HepG2 (cell line): ENCODE measurements at regions not wholly inside any gene's neighbourhood (a gene's known extent, or its start where the extent isn't known, plus 50 kb on each side); places are given as distances from the start of the nearest gene placed in this dataset.

Source experiments
- ATAC-seq: fragments of 200-7000 bp; cut with Tn5 transposase; 3 replicates; pipeline ENCODE4 v1.9.1; 2020; ENCODE audit warnings: mild to moderate bottlenecking, moderate library complexity
- BruUV-seq: library from RNA; stranded (reverse); fragments of 400-500 nt; replicated peaks from 2 replicates; lab custom pipeline; 2021; lab: Mats Ljungman, UMichigan
- CTCF ChIA-PET: fragments of 300-600 bp; formaldehyde crosslinking; extraction: SDS; loops from one replicate; lab custom pipeline; 2021; ENCODE audit warnings: low total read pairs, inconsistent platforms, low intra/inter-chr PET ratio; lab: Yijun Ruan, JAX
- POLR2A ChIA-PET: fragments of 350-600 bp; sonication (Branson Sonifier 250); formaldehyde crosslinking; loops from one replicate; lab custom pipeline; 2020; ENCODE audit warnings: antibody characterized with exemption, inconsistent platforms; lab: Yijun Ruan, JAX
- DNase-seq: peaks from one replicate; pipeline ENCODE4 v3.0.0-alpha.2; 2015; ENCODE audit warnings: low spot score
- FAIRE-seq: peaks from 3 replicates; lab custom pipeline; 2011; peaks lifted over from hg19 to GRCh38; lab: Jason Lieb, UNC
- H2AFZ ChIP-seq: one replicate; pipeline ENCODE4 v1.6.1; 2011; ENCODE audit warnings: low read length, inconsistent platforms
- H3K27ac ChIP-seq: fragments of 300-600 bp; 3 replicates; pipeline ENCODE4 v1.8.0; 2011; ENCODE audit warnings: mixed run types, mild to moderate bottlenecking, mixed read lengths, low read length, inconsistent platforms; ENCODE audit not compliant: insufficient read depth; ENCODE audit errors: extremely low read length
- H3K27me3 ChIP-seq, 2 experiments: fragments of 200-600 bp in 1 of 2; 2 replicates in 1 of 2; 3 replicates in 1 of 2; pipeline versions ENCODE4 v1.6.0 to v1.8.0; 2011; ENCODE audit warnings: low read length in 2 of 2, mild to moderate bottlenecking in 2 of 2, moderate library complexity in 2 of 2, inconsistent platforms in 1 of 2; ENCODE audit not compliant: insufficient read depth in 2 of 2, control insufficient read depth in 1 of 2
- H3K36me3 ChIP-seq, 2 experiments: fragments of 200-600 bp in 1 of 2; replicated peaks in 1 of 2; 2 replicates in 1 of 2; 3 replicates in 1 of 2; pipeline versions ENCODE4 v1.5.1 to v1.8.0; 2011; ENCODE audit warnings: low read length in 2 of 2, inconsistent platforms in 1 of 2; ENCODE audit not compliant: insufficient read depth in 2 of 2, control insufficient read depth in 1 of 2
- H3K4me1 ChIP-seq: 2 replicates; pipeline ENCODE4 v1.5.1; 2012; ENCODE audit warnings: low read length, inconsistent platforms; ENCODE audit not compliant: insufficient read depth
- H3K4me2 ChIP-seq: 2 replicates; pipeline ENCODE4 v1.6.0; 2011; ENCODE audit warnings: low read depth, low read length, inconsistent platforms
- H3K4me3 ChIP-seq, 3 experiments: fragments of 200-600 bp in 1 of 3; sonication (generic), shearing (Covaris generic) in 1 of 3; replicated peaks in 1 of 3; 2 replicates each; pipeline ENCODE4 v1.5.1; 2011 to 2016; ENCODE audit warnings: low read length in 3 of 3, inconsistent platforms in 2 of 3, low read depth in 2 of 3, mild to moderate bottlenecking in 2 of 3, control low read depth in 1 of 3, mixed read lengths in 1 of 3; ENCODE audit not compliant: insufficient read depth in 1 of 3
- H3K79me2 ChIP-seq: one replicate; pipeline ENCODE4 v1.6.1; 2011; ENCODE audit warnings: low read length, inconsistent platforms; ENCODE audit not compliant: insufficient read depth
- H3K9ac ChIP-seq: 2 replicates; pipeline ENCODE4 v1.6.0; 2011; ENCODE audit warnings: mild to moderate bottlenecking, low read depth, low read length, inconsistent platforms; ENCODE audit not compliant: insufficient read depth
- H3K9me3 ChIP-seq: 2 replicates; pipeline ENCODE4 v1.5.1; 2012; ENCODE audit warnings: mild to moderate bottlenecking, low read length
- H4K20me1 ChIP-seq: 2 replicates; pipeline ENCODE4 v1.6.0; 2011; ENCODE audit warnings: inconsistent platforms, mild to moderate bottlenecking, low read length, moderate library complexity; ENCODE audit not compliant: insufficient read depth
- BORCS8-MEF2B ChIP-seq: sonication (generic); formaldehyde crosslinking; IDR thresholded peaks from 2 replicates; pipeline ENCODE4 v1.8.0; 2022; ENCODE audit warnings: mild to moderate bottlenecking, missing genetic modification reagents
- BRF2 ChIP-seq: sonication (generic); formaldehyde crosslinking; IDR thresholded peaks from 2 replicates; pipeline ENCODE4 v1.8.1; 2022; ENCODE audit warnings: mild to moderate bottlenecking, missing genetic modification reagents
- GTF3A ChIP-seq: sonication (generic); formaldehyde crosslinking; conservative IDR thresholded peaks from 2 replicates; pipeline ENCODE4 v1.4.0; 2020; ENCODE audit warnings: mild to moderate bottlenecking, missing genetic modification reagents
- ISX ChIP-seq: sonication (generic); formaldehyde crosslinking; conservative IDR thresholded peaks from 2 replicates; pipeline ENCODE4 v1.5.0; 2020; ENCODE audit warnings: missing genetic modification reagents
- MIER3 ChIP-seq: IDR thresholded peaks from 2 replicates; pipeline ENCODE4 v1.6.1; 2016; ENCODE audit warnings: missing compliant biosample characterization, borderline replicate concordance
- MLXIP ChIP-seq: sonication (generic); formaldehyde crosslinking; IDR thresholded peaks from 2 replicates; pipeline ENCODE4 v1.9.0; 2021; ENCODE audit warnings: missing genetic modification reagents, borderline replicate concordance
- REXO4 ChIP-seq: sonication (generic); formaldehyde crosslinking; IDR thresholded peaks from 2 replicates; pipeline ENCODE4 v1.8.0; 2022; ENCODE audit warnings: missing genetic modification reagents, mild to moderate bottlenecking, borderline replicate concordance
- TCF7L2 ChIP-seq: IDR thresholded peaks from 2 replicates; pipeline ENCODE4 v1.6.1; 2011; ENCODE audit warnings: mild to moderate bottlenecking, low read depth, low read length, moderate library complexity
- XRCC5 ChIP-seq: fragments of 200-400 bp; formaldehyde crosslinking; optimal IDR thresholded peaks from 2 replicates; pipeline ENCODE3; 2017; ENCODE audit warnings: mild to moderate bottlenecking, low read length
- ZNF205 ChIP-seq: IDR thresholded peaks from 2 replicates; pipeline ENCODE4 v1.6.1; 2018; ENCODE audit warnings: missing biosample characterization, missing genetic modification reagents
- ZNF563 ChIP-seq: sonication (generic); formaldehyde crosslinking; IDR thresholded peaks from 2 replicates; pipeline ENCODE4 v1.8.0; 2022; ENCODE audit warnings: mild to moderate bottlenecking, moderate library complexity, missing genetic modification reagents
- ZNF75D ChIP-seq: sonication (generic); formaldehyde crosslinking; IDR thresholded peaks from 2 replicates; pipeline ENCODE4 v1.8.1; 2023; ENCODE audit warnings: missing genetic modification reagents, mild to moderate bottlenecking, borderline replicate concordance
- WGBS: methylation state at CpG from one replicate; pipeline ENCODE4 v1.1.6; 2017; ENCODE audit warnings: low lambda C conversion rate; 5-methylcytosine and 5-hydroxymethylcytosine counted together
- in situ Hi-C: cut with HindIII; loops from 2 replicates; pipeline ENCODE4 v1.10.0; 2017; ENCODE audit warnings: low pct_unique_long_range_greater_than_20kb; ENCODE audit not compliant: extremely low pct_ligation_motif_present
- intact Hi-C: fragments of 100-400 bp; cut with micrococcal nuclease; formaldehyde crosslinking; loops from one replicate; pipeline ENCODE4 v1.10.0; 2022; ENCODE audit not compliant: unreplicated experiment
- TF ChIP-seq, protein P1 (sequence below): sonication (generic); formaldehyde crosslinking; IDR thresholded peaks from 2 replicates; pipeline ENCODE4 v1.8.0; 2022; ENCODE audit warnings: mild to moderate bottlenecking, missing genetic modification reagents, moderate library complexity
- TF ChIP-seq, protein P2 (sequence below): sonication (generic); formaldehyde crosslinking; IDR thresholded peaks from 2 replicates; pipeline ENCODE4 v1.8.1; 2023; ENCODE audit warnings: mild to moderate bottlenecking, missing genetic modification reagents

DNA sequence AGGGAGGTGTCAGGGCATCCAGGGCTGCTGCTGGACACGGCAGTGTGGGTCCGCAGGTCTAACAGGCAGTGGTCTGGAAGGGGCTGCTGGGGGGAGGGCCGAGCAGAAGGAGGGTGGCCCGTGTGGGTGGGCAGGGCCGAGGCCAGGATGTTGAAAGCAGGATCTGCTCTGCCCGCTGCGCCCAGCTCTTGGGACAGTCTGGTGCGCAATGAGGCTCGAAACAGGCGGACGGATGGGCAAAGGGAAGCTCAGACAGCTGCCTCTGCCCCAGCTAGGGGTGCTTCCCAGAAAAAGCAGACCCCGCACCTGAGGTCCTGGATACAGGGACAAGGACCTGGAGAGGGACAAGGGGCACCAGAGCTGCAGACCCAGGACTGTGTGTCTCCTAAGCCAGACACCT is 121.3 kb downstream of the FAM53A start:
- Histone ChIP-seq H3K4me1 (peaks cover 11% of the 10 kb centered on the region; the same call in 1 of the 2 replicates), H4K20me1 (0 out of 2 replicates have a peak, but pooled peaks cover 3% of the 10 kb centered on the region), H3K4me3 (no peak overlapping the region), H3K9me3 (no peaks in the 10 kb centered on the region), H3K27me3 (peaks cover 20 to 78% of the 10 kb centered on the region in 2 experiments), H2AFZ (no peak overlapping the region), H3K79me2 (no peaks in the 10 kb centered on the region), H3K9ac (no peak overlapping the region), H3K27ac (no peak overlapping the region), H3K4me2 (no peak overlapping the region), H3K36me3 (no peaks in the 10 kb centered on the region)
- 4% methylated on average over 4 of the region's 12 CpGs for WGBS
- in situ Hi-C loops (no loop called here), intact Hi-C loops (no loop called here)
- no TSS peak for BruUV-seq
- ATAC-seq (no peak), DNase-seq (no peak), FAIRE-seq (no peak)
- TF ChIP-seq BRF2 (CRISPR knock-in tag) (no peak), XRCC5 (no peak), REXO4 (CRISPR knock-in tag) (no peak), TCF7L2 (no peak), ZNF205 (no peak), ISX (CRISPR knock-in tag) (no peak), ZNF75D (CRISPR knock-in tag) (no peak), MIER3 (no peak), ZNF563 (CRISPR knock-in tag) (no peak), BORCS8-MEF2B (CRISPR knock-in tag) (no peak), MLXIP (CRISPR knock-in tag) (no peak), GTF3A (CRISPR knock-in tag) (no peak)
- TF ChIP-seq, protein P1, sequence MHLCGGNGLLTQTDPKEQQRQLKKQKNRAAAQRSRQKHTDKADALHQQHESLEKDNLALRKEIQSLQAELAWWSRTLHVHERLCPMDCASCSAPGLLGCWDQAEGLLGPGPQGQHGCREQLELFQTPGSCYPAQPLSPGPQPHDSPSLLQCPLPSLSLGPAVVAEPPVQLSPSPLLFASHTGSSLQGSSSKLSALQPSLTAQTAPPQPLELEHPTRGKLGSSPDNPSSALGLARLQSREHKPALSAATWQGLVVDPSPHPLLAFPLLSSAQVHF (CRISPR knock-in tag) = no peak
- TF ChIP-seq, protein P2, sequence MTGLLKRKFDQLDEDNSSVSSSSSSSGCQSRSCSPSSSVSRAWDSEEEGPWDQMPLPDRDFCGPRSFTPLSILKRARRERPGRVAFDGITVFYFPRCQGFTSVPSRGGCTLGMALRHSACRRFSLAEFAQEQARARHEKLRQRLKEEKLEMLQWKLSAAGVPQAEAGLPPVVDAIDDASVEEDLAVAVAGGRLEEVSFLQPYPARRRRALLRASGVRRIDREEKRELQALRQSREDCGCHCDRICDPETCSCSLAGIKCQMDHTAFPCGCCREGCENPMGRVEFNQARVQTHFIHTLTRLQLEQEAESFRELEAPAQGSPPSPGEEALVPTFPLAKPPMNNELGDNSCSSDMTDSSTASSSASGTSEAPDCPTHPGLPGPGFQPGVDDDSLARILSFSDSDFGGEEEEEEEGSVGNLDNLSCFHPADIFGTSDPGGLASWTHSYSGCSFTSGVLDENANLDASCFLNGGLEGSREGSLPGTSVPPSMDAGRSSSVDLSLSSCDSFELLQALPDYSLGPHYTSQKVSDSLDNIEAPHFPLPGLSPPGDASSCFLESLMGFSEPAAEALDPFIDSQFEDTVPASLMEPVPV (CRISPR knock-in tag) = no peak
- POLR2A ChIA-PET = no interaction called here
- CTCF ChIA-PET = no interaction called here
